Epithelial cell of esophagus (primary cell): ENCODE measurements at regions not wholly inside any gene's neighbourhood (a gene's known extent, or its start where the extent isn't known, plus 50 kb on each side); places are given as distances from the start of the nearest gene placed in this dataset.

Experiments used
- DNase-seq: peaks from one replicate; pipeline ENCODE4 v3.0.0; 2010; ENCODE audit warnings: low read depth
- H3K4me3 ChIP-seq: 2 replicates; pipeline ENCODE4 v1.5.1; 2011; ENCODE audit warnings: mild to moderate bottlenecking, low read length, control low read depth
- TF ChIP-seq, protein P1 (sequence below): IDR thresholded peaks from 2 replicates; pipeline ENCODE4 v1.5.1; 2011; ENCODE audit warnings: low read depth, mild to moderate bottlenecking, low read length, control low read depth, inconsistent platforms; ENCODE audit not compliant: insufficient read depth; ENCODE audit errors: missing control alignments

- no peak overlapping the region for H3K4me3 ChIP-seq
- TF ChIP-seq, protein P1, sequence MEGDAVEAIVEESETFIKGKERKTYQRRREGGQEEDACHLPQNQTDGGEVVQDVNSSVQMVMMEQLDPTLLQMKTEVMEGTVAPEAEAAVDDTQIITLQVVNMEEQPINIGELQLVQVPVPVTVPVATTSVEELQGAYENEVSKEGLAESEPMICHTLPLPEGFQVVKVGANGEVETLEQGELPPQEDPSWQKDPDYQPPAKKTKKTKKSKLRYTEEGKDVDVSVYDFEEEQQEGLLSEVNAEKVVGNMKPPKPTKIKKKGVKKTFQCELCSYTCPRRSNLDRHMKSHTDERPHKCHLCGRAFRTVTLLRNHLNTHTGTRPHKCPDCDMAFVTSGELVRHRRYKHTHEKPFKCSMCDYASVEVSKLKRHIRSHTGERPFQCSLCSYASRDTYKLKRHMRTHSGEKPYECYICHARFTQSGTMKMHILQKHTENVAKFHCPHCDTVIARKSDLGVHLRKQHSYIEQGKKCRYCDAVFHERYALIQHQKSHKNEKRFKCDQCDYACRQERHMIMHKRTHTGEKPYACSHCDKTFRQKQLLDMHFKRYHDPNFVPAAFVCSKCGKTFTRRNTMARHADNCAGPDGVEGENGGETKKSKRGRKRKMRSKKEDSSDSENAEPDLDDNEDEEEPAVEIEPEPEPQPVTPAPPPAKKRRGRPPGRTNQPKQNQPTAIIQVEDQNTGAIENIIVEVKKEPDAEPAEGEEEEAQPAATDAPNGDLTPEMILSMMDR, result no peak
These were observed 185.8 kb upstream of the UBE3A start for GRCh38 chr15:25624504-25625177.

DNA sequence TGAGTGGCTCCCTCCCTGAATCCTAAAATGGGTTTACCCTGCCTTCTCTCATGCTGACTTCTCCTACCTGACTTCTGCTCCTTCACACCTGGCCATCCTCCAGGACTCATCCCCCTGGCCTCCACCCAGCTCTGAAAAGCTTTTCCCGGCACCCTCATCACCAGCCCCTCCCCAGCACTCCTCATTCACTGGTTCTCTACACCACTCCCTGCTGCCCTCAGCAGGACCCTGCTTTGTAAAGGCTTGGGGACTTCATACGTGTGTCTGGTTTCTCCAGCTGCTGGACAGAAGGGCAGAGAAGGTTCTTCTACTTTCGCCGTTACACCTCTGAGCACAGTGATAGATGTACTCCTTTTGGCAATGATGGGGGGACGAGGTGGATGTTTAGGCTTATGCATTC is 184.9 kb upstream of the UBE3A start:
- no peak overlapping the region for H3K4me3 ChIP-seq
- TF ChIP-seq, protein P1, result no peak
- no peak for DNase-seq

More at GRCh38 chr15:25624504-25625177, 185.8 kb upstream of the UBE3A start:
- DNase-seq, result no peak

- no peak overlapping the region for H3K4me3 ChIP-seq
- DNase-seq, result no peak
These were observed 181.6 kb upstream of the UBE3A start for GRCh38 chr15:25620466-25620865.

GRCh38 chr15:25619761-25620160 is 180.9 kb upstream of the UBE3A start:
- TF ChIP-seq, protein P1, result no peak
- no peak for DNase-seq
- H3K4me3 ChIP-seq, result no peak overlapping the region

More at GRCh38 chr15:25620466-25620865, 181.6 kb upstream of the UBE3A start:
- TF ChIP-seq, protein P1, result no peak

DNA sequence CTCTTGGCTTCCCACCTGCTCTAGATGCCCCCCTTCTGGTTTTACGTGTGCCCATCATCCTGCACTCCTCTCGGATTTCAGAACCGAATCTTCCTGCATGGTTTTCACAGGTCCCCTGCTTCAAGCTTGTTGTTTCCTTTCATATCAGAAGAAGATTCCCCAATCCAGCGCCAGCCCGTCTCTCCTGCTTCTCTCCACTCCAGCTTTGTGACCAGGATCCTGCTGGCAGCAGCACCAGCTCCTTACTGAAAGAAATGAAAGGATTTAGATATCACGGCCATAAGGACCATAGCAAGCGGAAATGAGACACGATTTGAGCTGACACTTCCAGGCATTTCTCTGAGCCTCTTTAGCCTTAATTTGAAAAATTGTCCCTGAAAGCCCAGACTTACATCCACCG is 180.3 kb upstream of the UBE3A start:
- no peak for DNase-seq
- H3K4me3 ChIP-seq, result no peak overlapping the region
- TF ChIP-seq, protein P1, result no peak

- DNase-seq, result no peak
- H3K4me3 ChIP-seq, result no peak overlapping the region
- TF ChIP-seq, protein P1, result no peak
These were observed 179.3 kb upstream of the UBE3A start for GRCh38 chr15:25618161-25618560.

DNA sequence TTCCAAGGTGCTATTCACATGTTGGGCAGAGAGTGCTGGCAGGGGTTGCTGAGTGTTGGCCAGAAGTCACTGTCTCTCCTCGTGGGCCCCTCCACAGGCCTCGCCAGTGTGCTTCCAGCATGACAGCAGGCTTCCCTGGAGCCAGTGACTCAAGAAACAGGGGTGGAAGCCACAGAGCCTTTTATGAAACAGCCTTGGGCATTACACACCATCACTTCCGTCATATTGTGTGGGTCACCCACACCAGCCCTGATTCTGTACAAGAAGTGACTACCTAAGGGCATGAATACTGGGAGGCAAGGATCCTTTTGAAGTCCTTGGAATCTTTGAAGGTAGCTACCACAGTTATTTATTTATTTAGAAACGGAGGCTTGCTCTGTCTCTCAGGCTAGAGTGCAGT is 177.6 kb upstream of the UBE3A start:
- no peak for DNase-seq
- H3K4me3 ChIP-seq, result no peak overlapping the region
- TF ChIP-seq, protein P1, result no peak
